ENCODE measurements at regions not wholly inside any gene's neighbourhood (a gene's known extent, or its start where the extent isn't known, plus 50 kb on each side); places are given as distances from the start of the nearest gene placed in this dataset.

GRCh38 chr5:133905424-133905823, 63.0 kb downstream of the C5orf15 start:
- no peak for ATAC-seq

DNA sequence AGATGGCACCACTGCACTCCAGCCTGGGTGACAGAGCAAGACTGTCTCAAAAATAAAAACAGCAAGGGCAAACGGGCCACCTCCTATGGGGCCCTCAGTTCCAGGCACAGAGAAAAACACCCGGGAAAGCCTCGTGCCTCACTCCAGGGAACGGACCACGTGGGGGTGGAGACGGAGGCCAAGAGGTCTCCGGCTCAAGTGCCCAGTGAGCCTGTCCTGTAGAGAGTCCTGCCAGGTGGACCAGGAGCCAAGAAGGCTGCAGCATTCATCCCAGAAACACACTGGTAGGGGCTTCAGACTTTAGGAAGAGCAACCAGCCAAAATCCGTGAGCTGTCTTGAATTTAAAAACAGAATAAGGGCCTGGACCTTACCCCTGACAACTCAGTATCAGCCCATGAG, 63.8 kb downstream of the C5orf15 start:
- no peak for ATAC-seq

DNA sequence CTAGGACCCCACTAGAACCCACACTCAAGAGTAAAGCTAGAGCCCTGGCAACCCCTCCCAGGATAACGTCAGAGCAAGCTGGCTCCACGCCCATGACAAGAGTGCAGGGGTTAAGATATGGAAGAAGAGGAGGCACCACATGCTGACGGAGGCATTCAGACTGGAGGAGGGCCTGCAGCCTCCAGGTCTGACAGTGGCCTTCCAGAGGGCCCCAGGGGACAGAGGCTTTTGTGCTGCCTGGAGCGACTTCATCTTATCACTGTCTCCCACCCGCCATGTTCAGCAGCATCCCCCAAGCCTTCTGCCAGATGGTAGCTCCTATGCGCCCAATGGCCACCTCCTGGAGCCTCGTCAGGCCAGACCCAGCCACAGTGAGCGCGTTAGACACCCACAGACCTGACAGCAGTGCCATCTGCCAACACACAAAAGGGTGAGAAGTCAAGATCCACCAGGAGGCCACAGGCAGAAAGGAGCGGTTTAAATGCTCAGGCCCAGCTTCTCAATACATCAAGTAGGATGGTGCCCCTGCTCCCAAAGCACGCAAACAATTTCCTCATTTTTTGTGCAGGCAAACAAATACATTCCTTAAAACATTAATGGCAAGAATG, 65.8 kb downstream of the C5orf15 start:
- ATAC-seq: no peak

DNA sequence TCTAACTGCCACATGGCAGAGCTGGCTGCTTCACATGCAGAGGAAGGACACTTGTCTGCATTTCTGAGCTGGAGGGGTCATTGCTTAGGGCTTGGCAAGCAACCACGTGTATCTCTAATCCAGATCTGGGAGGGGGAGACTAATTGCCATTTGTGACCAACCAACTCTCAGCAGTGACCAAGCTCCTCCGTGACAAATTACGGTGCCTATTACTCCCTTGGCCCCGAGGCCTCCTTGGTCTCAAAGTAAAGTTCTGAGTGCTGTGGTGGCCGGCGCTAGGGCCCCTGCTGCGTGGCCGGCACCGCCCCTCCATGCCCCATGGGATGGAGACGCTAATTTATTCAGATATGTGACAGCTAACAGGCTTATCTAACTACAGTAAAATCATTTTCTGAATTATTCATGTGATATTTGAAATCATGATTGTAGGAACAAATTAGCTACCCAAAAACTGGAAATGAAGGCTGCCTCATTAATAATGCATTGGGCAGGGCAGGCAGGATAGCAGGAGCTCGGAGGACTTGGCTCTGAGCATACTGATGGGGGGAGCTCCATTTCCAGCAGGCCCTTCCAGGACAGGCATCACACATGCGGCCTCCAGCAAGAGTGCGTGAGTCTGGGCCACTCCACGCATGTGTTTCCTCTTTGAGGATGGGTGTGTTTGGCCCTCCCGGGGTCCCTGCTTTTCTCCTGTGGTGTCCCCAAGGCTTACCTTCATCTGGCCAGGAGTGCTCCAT, 67.7 kb downstream of the C5orf15 start:
- no peak for ATAC-seq

DNA sequence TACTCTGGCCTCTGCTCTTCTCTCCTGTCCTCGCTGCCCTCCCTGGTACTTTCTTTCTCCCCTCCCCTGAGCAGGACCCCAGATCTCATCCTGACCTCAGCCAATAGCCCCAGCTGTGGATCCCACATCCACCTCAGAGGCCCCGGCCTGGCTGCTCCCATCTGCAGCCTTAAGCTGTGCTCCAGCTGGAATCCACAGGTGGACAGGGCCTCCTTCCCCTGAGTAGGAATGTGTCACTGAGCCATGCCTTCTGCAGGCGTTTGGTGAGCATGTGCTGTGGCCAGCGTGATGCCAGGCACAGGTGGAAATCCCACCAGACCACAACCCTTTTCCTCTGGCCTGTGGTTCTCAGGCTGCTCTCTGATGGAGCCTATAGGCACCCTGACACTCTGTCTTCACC, 68.9 kb downstream of the C5orf15 start:
- no peak for ATAC-seq

GRCh38 chr5:133898440-133898839, 70.0 kb downstream of the C5orf15 start:
- ATAC-seq: no peak

- ATAC-seq: no peak
Measured at GRCh38 chr5:133897431-133897830, 71.0 kb downstream of the C5orf15 start.

GRCh38 chr5:133896873-133897272, 71.6 kb downstream of the C5orf15 start:
- ATAC-seq: no peak

GRCh38 chr5:133895979-133896845, 72.2 kb downstream of the C5orf15 start:
- ATAC-seq: no peak

DNA sequence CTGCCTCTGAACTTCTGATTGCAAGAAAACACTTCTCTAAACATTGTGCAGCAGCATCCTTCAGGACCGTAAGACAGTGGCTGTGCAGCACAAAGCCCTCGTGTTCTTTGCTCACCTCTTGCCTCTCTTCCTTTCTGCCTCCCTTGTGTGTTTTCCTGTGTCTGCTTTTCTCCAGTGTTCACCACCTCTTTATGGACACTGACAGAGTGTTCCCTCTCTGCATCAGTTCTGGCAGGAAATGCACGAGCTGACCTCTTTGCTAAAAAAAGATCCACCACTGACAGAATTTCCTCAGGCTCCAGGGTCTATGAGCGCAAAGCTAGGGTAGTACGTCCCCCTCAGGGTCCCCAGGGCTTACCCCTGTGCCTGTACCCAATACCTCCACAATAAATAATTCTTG, 74.3 kb downstream of the C5orf15 start:
- ATAC-seq: no peak

DNA sequence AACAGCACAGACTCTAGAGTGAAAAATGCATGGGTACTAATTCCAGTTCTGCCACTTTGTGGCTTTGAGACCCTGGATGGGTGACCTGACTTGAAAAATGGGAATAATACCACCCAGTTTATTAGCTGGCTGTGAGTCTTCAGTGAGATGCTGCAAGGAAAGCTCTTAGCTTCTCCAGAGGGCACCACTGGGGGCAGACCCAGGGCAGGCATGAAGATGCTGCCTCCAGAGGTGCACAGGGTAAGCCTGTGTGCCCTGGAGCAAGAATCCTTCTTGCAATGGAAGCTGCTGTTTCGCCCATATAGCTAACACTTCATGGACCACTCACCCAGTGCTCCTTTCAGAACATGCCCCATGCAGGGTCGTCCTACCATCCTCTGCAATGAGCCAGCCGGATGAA, 75.7 kb downstream of the C5orf15 start:
- ATAC-seq: no peak

GRCh38 chr5:133892306-133892705, 76.1 kb downstream of the C5orf15 start:
- no peak for ATAC-seq

- no peak for ATAC-seq
Measured at GRCh38 chr5:133891390-133891789, 77.0 kb downstream of the C5orf15 start.

DNA sequence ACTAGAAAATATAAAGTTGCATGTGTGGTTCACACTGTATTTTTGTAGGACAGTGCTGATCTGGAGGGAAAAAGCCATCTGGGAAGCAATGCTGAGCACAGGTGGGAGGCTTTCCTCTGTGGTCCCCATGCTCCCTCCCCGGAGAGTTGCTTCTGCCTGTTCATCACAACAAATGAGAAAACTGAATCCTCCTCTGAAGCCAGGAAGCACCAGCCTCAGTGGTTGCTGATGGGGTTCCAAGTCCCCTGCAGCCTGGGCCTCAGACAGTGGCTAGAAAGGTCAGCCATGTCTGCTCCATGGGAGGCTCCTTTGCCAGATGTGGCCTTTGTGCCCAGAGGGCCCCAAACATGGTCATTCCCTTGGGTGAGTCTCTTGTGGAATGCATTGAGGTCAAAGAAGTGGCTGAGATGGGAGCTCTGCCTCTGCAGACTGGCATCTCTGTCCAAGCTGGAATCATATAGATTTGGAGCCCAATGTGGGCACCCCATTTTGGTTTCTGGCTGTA, 77.6 kb downstream of the C5orf15 start:
- ATAC-seq: no peak

DNA sequence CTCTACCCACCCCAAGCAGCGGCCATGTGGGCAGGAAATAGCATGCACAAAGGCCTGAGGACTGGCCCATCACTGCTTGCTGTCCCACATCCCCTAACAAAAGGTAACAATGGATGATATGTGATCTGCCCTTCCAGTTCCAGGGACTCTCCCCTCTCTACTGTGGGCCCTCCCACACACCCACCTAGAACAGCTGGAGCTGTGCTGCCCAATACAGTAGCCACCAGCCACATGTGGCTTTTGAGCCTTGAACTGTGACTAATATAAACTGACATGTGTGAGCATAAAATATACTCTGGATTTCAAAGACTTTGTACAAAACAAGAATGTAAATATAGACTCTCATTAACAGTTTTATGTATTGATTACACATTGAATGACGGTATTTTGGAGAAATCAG, 78.1 kb downstream of the C5orf15 start:
- ATAC-seq: no peak

- ATAC-seq: no peak
Measured at GRCh38 chr5:133889271-133889905, 79.0 kb downstream of the C5orf15 start.

DNA sequence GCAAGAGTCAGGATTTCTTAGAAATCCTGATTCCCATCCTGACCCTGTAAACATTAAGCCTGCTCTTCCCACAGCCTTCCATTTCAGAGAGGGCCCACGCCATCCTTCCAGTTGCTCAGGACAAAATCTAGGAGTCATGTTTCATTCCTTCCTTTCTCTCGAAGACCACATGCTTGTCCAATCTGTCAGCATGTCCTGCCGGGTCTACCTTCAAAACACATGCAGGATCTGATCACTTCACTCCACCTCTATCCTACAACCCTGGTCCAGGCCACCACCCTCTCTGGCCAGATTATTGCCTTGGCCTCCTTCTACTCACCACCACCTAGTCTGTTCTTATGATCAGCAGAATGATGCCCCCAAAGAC, 79.8 kb downstream of the C5orf15 start:
- ATAC-seq: no peak

GRCh38 chr5:133885566-133885965, 82.9 kb downstream of the C5orf15 start:
- ATAC-seq: no peak

GRCh38 chr5:133884569-133885311, 83.7 kb downstream of the C5orf15 start:
- ATAC-seq: no peak

DNA sequence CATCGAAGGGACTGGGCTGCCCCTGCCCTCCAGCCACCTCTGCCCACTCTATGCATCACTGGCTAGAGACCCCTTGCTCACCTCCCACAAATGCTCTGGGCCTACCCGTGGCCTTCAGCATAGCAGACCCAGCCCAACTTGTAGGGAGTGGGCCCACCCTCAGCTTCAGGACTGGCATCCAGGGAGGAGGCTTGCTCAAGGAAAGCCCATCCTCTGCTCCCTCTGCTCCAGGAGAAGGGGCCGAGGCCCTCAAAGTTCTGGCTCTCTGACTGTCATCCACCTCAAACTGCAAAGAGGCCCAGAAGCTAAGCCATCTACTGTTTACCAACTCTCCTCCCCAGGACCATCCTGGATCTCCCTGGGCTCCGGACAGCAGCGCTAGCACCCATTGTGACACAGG, 84.5 kb downstream of the C5orf15 start:
- no peak for ATAC-seq

DNA sequence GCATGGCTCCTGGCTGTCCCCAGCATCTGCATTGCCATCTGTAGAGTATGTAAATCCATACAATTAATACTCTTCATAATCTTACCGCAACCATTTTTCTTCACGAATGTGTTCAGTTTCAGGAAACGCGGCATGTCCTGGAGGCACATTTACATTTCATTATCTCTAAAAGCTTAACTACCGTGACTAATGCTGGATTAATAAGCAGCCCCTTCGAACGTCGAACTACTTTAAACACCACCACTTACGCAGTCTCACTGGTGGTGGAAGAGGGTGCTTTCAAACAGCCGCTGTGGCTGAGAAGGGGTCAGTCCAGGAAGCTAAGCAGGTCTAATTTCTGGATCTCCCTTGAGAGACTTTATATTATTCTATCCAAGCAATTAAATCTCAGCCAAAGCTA, 85.6 kb downstream of the C5orf15 start:
- no peak for ATAC-seq

GRCh38 chr5:133882389-133882695, 86.1 kb downstream of the C5orf15 start:
- no peak for ATAC-seq
